Ishikawa (cell line): ENCODE measurements at regions not wholly inside any gene's neighbourhood (a gene's known extent, or its start where the extent isn't known, plus 50 kb on each side); places are given as distances from the start of the nearest gene placed in this dataset.

Source experiments
- CEBPB ChIP-seq: IDR thresholded peaks from 2 replicates; pipeline ENCODE4 v1.6.1; 2012
- CREB1 ChIP-seq: IDR thresholded peaks from 2 replicates; pipeline ENCODE4 v1.6.1; 2012; ENCODE audit warnings: low read depth
- EGR1 ChIP-seq: IDR thresholded peaks from 2 replicates; pipeline ENCODE4 v1.6.1; 2012
- EP300 ChIP-seq: IDR thresholded peaks from 2 replicates; pipeline ENCODE4 v1.6.1; 2012; ENCODE audit warnings: borderline replicate concordance
- FOXM1 ChIP-seq: IDR thresholded peaks from 2 replicates; pipeline ENCODE4 v1.6.1; 2012; ENCODE audit warnings: low read depth, borderline replicate concordance
- MAX ChIP-seq: IDR thresholded peaks from 2 replicates; pipeline ENCODE4 v1.6.1; 2012
- NFIC ChIP-seq: IDR thresholded peaks from 2 replicates; pipeline ENCODE4 v1.6.1; 2012
- RAD21 ChIP-seq: IDR thresholded peaks from 2 replicates; pipeline ENCODE4 v1.6.1; 2012; ENCODE audit warnings: low read depth
- REST ChIP-seq: IDR thresholded peaks from 2 replicates; pipeline ENCODE4 v1.6.1; 2012; ENCODE audit warnings: low read depth, mild to moderate bottlenecking
- TAF1 ChIP-seq: IDR thresholded peaks from 2 replicates; pipeline ENCODE4 v1.6.1; 2012; ENCODE audit warnings: low read depth, mild to moderate bottlenecking
- TCF12 ChIP-seq: IDR thresholded peaks from 2 replicates; pipeline ENCODE4 v1.6.1; 2012; ENCODE audit warnings: low read depth
- TEAD4 ChIP-seq: IDR thresholded peaks from 2 replicates; pipeline ENCODE4 v1.6.1; 2012
- USF1 ChIP-seq: IDR thresholded peaks from 2 replicates; pipeline ENCODE4 v1.6.1; 2012
- YY1 ChIP-seq: IDR thresholded peaks from 2 replicates; pipeline ENCODE4 v1.6.1; 2012; ENCODE audit warnings: low read depth
- ZBTB7A ChIP-seq: IDR thresholded peaks from 2 replicates; pipeline ENCODE4 v1.6.1; 2012; ENCODE audit warnings: low read depth

- TF ChIP-seq EGR1 (no peak), CREB1 (no peak), TCF12 (no peak), TAF1 (no peak), REST (no peak), TEAD4 (no peak), ZBTB7A (no peak), USF1 (no peak), MAX (no peak), FOXM1 (no peak), CEBPB (no peak), RAD21 (no peak)
These were observed 84.0 kb upstream of the AKIP1 start for GRCh38 chr11:8826901-8827560.

- TF ChIP-seq MAX (no peak), USF1 (no peak), TCF12 (no peak), REST (no peak), EP300 (no peak), TEAD4 (no peak), RAD21 (no peak), CEBPB (no peak), EGR1 (no peak), YY1 (no peak), NFIC (no peak)
These were observed 82.9 kb upstream of the AKIP1 start for GRCh38 chr11:8828046-8828445.

- TF ChIP-seq CREB1, result no peak
- no peak for TF ChIP-seq TAF1
- no peak for TF ChIP-seq MAX
- no peak for TF ChIP-seq RAD21
These were observed 82.2 kb upstream of the AKIP1 start for GRCh38 chr11:8828580-8829361.

- TF ChIP-seq NFIC (no peak), ZBTB7A (no peak), CEBPB (no peak), EGR1 (no peak), USF1 (no peak), MAX (no peak), REST (no peak), TCF12 (no peak), RAD21 (no peak), FOXM1 (no peak), TEAD4 (no peak), EP300 (no peak), CREB1 (no peak), YY1 (no peak)
These were observed 81.4 kb upstream of the AKIP1 start for GRCh38 chr11:8829556-8829955.
